Vagina (tissue), 2 donors: ENCODE measurements at regions not wholly inside any gene's neighbourhood (a gene's known extent, or its start where the extent isn't known, plus 50 kb on each side); places are given as distances from the start of the nearest gene placed in this dataset.

Experiments
- DNase-seq, 2 donors: peaks; one replicate each; pipeline ENCODE4 v3.0.0-alpha.2; 2017; ENCODE audit errors: extremely low spot score in 2 of 2
- H3K27ac ChIP-seq: fragments of 200-600 bp; sonication (generic); one replicate; pipeline ENCODE4 v1.5.1; 2019
- H3K27me3 ChIP-seq: fragments of 200-600 bp; sonication (generic); one replicate; pipeline ENCODE4 v1.5.1; 2019
- H3K36me3 ChIP-seq, 2 donors: fragments of 200-600 bp; sonication (generic); one replicate each; pipeline ENCODE4 v1.5.1; 2017 to 2019
- H3K4me1 ChIP-seq: fragments of 200-600 bp; sonication (generic); one replicate; pipeline ENCODE4 v1.5.1; 2019
- H3K4me3 ChIP-seq, 2 donors: fragments of 200-600 bp; sonication (generic); 1 replicate in 1 of 2; 2 replicates in 1 of 2; pipeline ENCODE4 v1.5.1; 2016 to 2019
- H3K9me3 ChIP-seq: fragments of 200-600 bp; sonication (generic); one replicate; pipeline ENCODE4 v1.5.1; 2019
- CTCF ChIP-seq, 3 experiments: fragments of 450-650 bp in 2 of 3; fragments of 200-600 bp in 1 of 3; sonication (generic) in 1 of 3; IDR thresholded peaks; one replicate each; pipeline ENCODE4 v1.5.1; 2017 to 2019; ENCODE audit warnings: antibody characterized with exemption in 3 of 3, mild to moderate bottlenecking in 2 of 3, moderate library complexity in 2 of 3
- POLR2A ChIP-seq, 2 donors: fragments of 450-650 bp; IDR thresholded peaks; one replicate each; pipeline ENCODE4 v1.6.1; 2017; ENCODE audit warnings: antibody characterized with exemption in 2 of 2, mild to moderate bottlenecking in 2 of 2, moderate library complexity in 2 of 2
- POLR2AphosphoS5 ChIP-seq, 2 donors: sonication (generic); formaldehyde crosslinking; IDR thresholded peaks; one replicate each; pipeline ENCODE4 v1.9.0; 2017; ENCODE audit warnings: antibody characterized with exemption in 2 of 2, mild to moderate bottlenecking in 2 of 2, low read depth in 1 of 2; ENCODE audit not compliant: insufficient read depth in 1 of 2
- intact Hi-C: fragments of 100-400 bp; cut with DNase I; formaldehyde crosslinking; loops from one replicate; pipeline ENCODE4 v1.15.1; 2023

GRCh38 chr1:195960580-195960979 is 647.7 kb downstream of the KCNT2 start:
- Histone ChIP-seq H3K9me3 (no peaks in the 10 kb centered on the region), H3K27me3 (no peaks in the 10 kb centered on the region), H3K36me3 (no peaks in the 10 kb centered on the region), H3K27ac (no peak overlapping the region), H3K4me3 (no peak overlapping the region), H3K4me1 (no peaks in the 10 kb centered on the region)
- intact Hi-C loops = no loop called here
- no peak for DNase-seq
- no peak for TF ChIP-seq POLR2A (IDR thresholded peaks at IDR 0.05)
- no peak for TF ChIP-seq CTCF (IDR thresholded peaks at IDR 0.05)
- TF ChIP-seq POLR2AphosphoS5 (IDR thresholded peaks at IDR 0.05; ENCODE audit: insufficient read depth in 1 of 2, low read depth in 1 of 2) = no peak

GRCh38 chr1:195958131-195958530 is 650.1 kb downstream of the KCNT2 start:
- TF ChIP-seq CTCF (IDR thresholded peaks at IDR 0.05) (no peak), POLR2AphosphoS5 (IDR thresholded peaks at IDR 0.05; ENCODE audit: insufficient read depth in 1 of 2, low read depth in 1 of 2) (peak in 1 of 2 donors; percentile 53)
- Histone ChIP-seq H3K27me3 (no peaks in the 10 kb centered on the region), H3K27ac (no peak overlapping the region), H3K36me3 (no peaks in the 10 kb centered on the region), H3K9me3 (no peaks in the 10 kb centered on the region), H3K4me3 (no peak overlapping the region), H3K4me1 (no peaks in the 10 kb centered on the region)
- DNase-seq = no peak
- intact Hi-C loops = no loop called here

- H3K4me3 ChIP-seq = no peak overlapping the region
- TF ChIP-seq CTCF (IDR thresholded peaks at IDR 0.05) = no peak
- no peak for TF ChIP-seq POLR2A (IDR thresholded peaks at IDR 0.05)
- no peak for TF ChIP-seq POLR2AphosphoS5 (IDR thresholded peaks at IDR 0.05; ENCODE audit: insufficient read depth in 1 of 2, low read depth in 1 of 2)
- no peaks in the 10 kb centered on the region for H3K4me1 ChIP-seq
- no peaks in the 10 kb centered on the region for H3K36me3 ChIP-seq
- no peak for DNase-seq
- H3K9me3 ChIP-seq = no peaks in the 10 kb centered on the region
- H3K27me3 ChIP-seq = no peaks in the 10 kb centered on the region
- intact Hi-C loops = no loop called here
- H3K27ac ChIP-seq = no peak overlapping the region
These were observed 651.4 kb downstream of the KCNT2 start for GRCh38 chr1:195956845-195957244.

- DNase-seq = no peak
- H3K9me3 ChIP-seq = no peaks in the 10 kb centered on the region
- H3K36me3 ChIP-seq = no peaks in the 10 kb centered on the region
- TF ChIP-seq CTCF (IDR thresholded peaks at IDR 0.05) = no peak
- no peak for TF ChIP-seq POLR2A (IDR thresholded peaks at IDR 0.05)
- no peak for TF ChIP-seq POLR2AphosphoS5 (IDR thresholded peaks at IDR 0.05; ENCODE audit: insufficient read depth in 1 of 2, low read depth in 1 of 2)
- intact Hi-C loops = no loop called here
- H3K27ac ChIP-seq = no peak overlapping the region
- no peaks in the 10 kb centered on the region for H3K27me3 ChIP-seq
- no peak overlapping the region for H3K4me3 ChIP-seq
- no peaks in the 10 kb centered on the region for H3K4me1 ChIP-seq
These were observed 653.4 kb downstream of the KCNT2 start for GRCh38 chr1:195954848-195955247.

- no peaks in the 10 kb centered on the region for H3K36me3 ChIP-seq
- TF ChIP-seq CTCF (IDR thresholded peaks at IDR 0.05) (no peak), POLR2A (IDR thresholded peaks at IDR 0.05) (no peak), POLR2AphosphoS5 (IDR thresholded peaks at IDR 0.05; ENCODE audit: insufficient read depth in 1 of 2, low read depth in 1 of 2) (no peak)
- no peak overlapping the region for H3K4me3 ChIP-seq
- intact Hi-C loops = no loop called here
- no peaks in the 10 kb centered on the region for H3K9me3 ChIP-seq
- H3K27me3 ChIP-seq = no peaks in the 10 kb centered on the region
- H3K4me1 ChIP-seq = no peaks in the 10 kb centered on the region
- DNase-seq = no peak
- H3K27ac ChIP-seq = no peak overlapping the region
These were observed 656.9 kb downstream of the KCNT2 start for GRCh38 chr1:195951313-195951712.
